Caco-2 (cell line): ENCODE measurements at regions not wholly inside any gene's neighbourhood (a gene's known extent, or its start where the extent isn't known, plus 50 kb on each side); places are given as distances from the start of the nearest gene placed in this dataset.

Experiments
- BruUV-seq: library from RNA; stranded (reverse); fragments of 400-500 nt; replicated peaks from 2 replicates; lab custom pipeline; 2021; lab: Mats Ljungman, UMichigan
- CTCF ChIA-PET: fragments of 300-600 bp; sonication (Branson Sonifier 250); formaldehyde crosslinking; loops from one replicate; lab custom pipeline; 2022; ENCODE audit warnings: antibody characterized with exemption; lab: Charles Lee
- POLR2A ChIA-PET: fragments of 300-600 bp; sonication (Branson Sonifier 250); formaldehyde crosslinking; loops from one replicate; lab custom pipeline; 2022; ENCODE audit warnings: antibody characterized with exemption; lab: Charles Lee
- DNase-seq, 2 experiments: peaks; one replicate each; pipeline versions ENCODE4 v3.0.0 to v3.0.0-alpha.2; 2020 to 2022
- H3K27me3 ChIP-seq: replicated peaks from 2 replicates; pipeline ENCODE4 v1.6.0; 2011; ENCODE audit warnings: low read length; ENCODE audit not compliant: control insufficient read depth, insufficient read depth
- H3K36me3 ChIP-seq: 2 replicates; pipeline ENCODE4 v1.5.1; 2011; ENCODE audit warnings: low read length; ENCODE audit not compliant: control insufficient read depth, insufficient read depth
- H3K4me1 ChIP-seq: fragments of 250-450 bp; sonication (Bioruptor Pico); 2 replicates; pipeline ENCODE4 v1.5.1; 2020; ENCODE audit warnings: mild to moderate bottlenecking
- H3K4me3 ChIP-seq: 2 replicates; pipeline ENCODE4 v1.5.1; 2011; ENCODE audit warnings: low read depth, mild to moderate bottlenecking, control low read depth, low read length
- H3K9me3 ChIP-seq: fragments of 250-450 bp; sonication (Bioruptor Pico); 2 replicates; pipeline ENCODE4 v1.5.1; 2020; ENCODE audit warnings: mild to moderate bottlenecking, moderate library complexity
- H3K27ac Mint-ChIP-seq: one replicate; pipeline ENCODE4 v1.8.0; 2022; ENCODE audit warnings: mixed read lengths; ENCODE audit not compliant: unreplicated experiment
- H3K27me3 Mint-ChIP-seq: one replicate; pipeline ENCODE4 v1.8.0; 2022; ENCODE audit warnings: mixed read lengths; ENCODE audit not compliant: insufficient read depth, unreplicated experiment
- H3K36me3 Mint-ChIP-seq: one replicate; pipeline ENCODE4 v1.8.0; 2022; ENCODE audit warnings: mild to moderate bottlenecking, mixed read lengths; ENCODE audit not compliant: insufficient read depth, unreplicated experiment
- H3K4me1 Mint-ChIP-seq: one replicate; pipeline ENCODE4 v1.8.0; 2022; ENCODE audit warnings: low read depth, mixed read lengths; ENCODE audit not compliant: unreplicated experiment
- H3K4me3 Mint-ChIP-seq: one replicate; pipeline ENCODE4 v1.8.0; 2022; ENCODE audit warnings: mild to moderate bottlenecking, moderate library complexity, mixed read lengths; ENCODE audit not compliant: unreplicated experiment
- H3K9me3 Mint-ChIP-seq: one replicate; pipeline ENCODE4 v1.8.0; 2022; ENCODE audit warnings: mixed read lengths; ENCODE audit not compliant: unreplicated experiment
- intact Hi-C: fragments of 100-400 bp; cut with micrococcal nuclease; formaldehyde crosslinking; loops from one replicate; pipeline ENCODE4 v1.10.0; 2022; ENCODE audit not compliant: unreplicated experiment
- TF ChIP-seq, protein P1 (sequence below), 2 experiments: fragments of 200-600 bp in 1 of 2; IDR thresholded peaks; 1 replicate in 1 of 2; 2 replicates in 1 of 2; pipeline versions ENCODE4 v1.5.1 to v1.8.0; 2011 to 2022; ENCODE audit warnings: antibody characterized with exemption in 1 of 2, control low read depth in 1 of 2, inconsistent platforms in 1 of 2, low read depth in 1 of 2, low read length in 1 of 2, mild to moderate bottlenecking in 1 of 2, moderate library complexity in 1 of 2; ENCODE audit not compliant: insufficient read depth in 1 of 2, severe bottlenecking in 1 of 2, unreplicated experiment in 1 of 2

DNA sequence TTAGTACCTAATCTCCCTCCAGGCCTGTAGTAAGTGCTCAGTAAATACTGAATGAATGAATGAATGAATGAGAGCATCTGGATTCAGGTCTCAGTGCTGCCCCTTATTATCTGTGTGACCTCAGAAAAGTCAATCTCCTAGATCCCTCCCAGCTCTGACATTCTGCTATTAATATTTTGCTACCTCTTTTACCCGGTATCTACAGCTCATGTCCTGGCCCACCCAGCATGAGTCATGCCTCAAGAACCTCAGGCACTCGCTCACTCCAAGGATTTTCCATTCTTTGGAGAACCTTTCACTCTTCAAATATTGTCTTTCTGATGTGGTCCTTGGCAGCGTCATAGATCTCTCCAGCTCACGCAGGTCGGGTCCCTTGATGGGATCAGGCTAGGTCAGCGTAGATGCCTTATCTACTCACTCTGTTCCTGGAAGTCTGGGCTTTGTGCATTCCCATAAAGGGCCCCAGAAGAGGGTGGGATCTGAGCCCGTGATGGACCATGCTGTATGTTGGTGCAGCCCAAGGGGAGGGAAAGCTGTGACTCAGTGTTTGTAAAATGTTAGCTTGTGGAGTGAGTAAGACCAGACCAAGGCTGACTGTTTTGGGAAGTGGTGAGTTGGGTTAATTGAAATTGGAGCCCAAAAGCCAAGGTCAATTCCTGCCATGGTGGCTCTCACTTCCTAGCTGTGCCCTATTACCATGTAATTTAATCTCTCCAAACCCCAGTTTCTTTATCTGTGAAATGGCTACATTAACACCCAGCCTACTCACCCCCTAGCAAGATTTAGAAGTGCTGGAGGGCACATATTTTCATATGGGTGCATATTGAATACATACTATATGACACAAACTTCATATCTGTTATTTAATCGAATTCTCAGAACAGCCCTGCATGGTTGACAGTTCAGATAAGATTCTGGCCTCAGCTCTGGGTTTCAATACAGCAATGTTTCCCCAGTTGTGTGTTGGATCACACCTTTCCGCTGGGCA, 214.1 kb upstream of the USP24 start:
- peaks cover 3% of the 10 kb centered on the region; the same call in 1 of the 2 replicates for H3K9me3 ChIP-seq
- no peaks in the 10 kb centered on the region for H3K27me3 ChIP-seq
- peaks cover 43% of the 10 kb centered on the region for H3K4me1 ChIP-seq
- peak overlapping the region; percentile 84 for H3K27ac Mint-ChIP-seq
- H3K4me3 ChIP-seq: no peak overlapping the region
- peak; percentile 86 to 95 for DNase-seq
- POLR2A ChIA-PET: interaction anchor here (0.8 kb wide), 1 partner anchor 19 kb away, joined by 3 read pairs; no protein-coding TSS in a partner anchor
- H3K9me3 Mint-ChIP-seq: peaks cover 11% of the 10 kb centered on the region
- no peaks in the 10 kb centered on the region for H3K27me3 Mint-ChIP-seq
- H3K36me3 ChIP-seq: no peaks in the 10 kb centered on the region
- H3K4me1 Mint-ChIP-seq: peaks cover 24% of the 10 kb centered on the region
- CTCF ChIA-PET: no interaction called here
- peak overlapping the region; percentile 15 for H3K4me3 Mint-ChIP-seq
- TF ChIP-seq, protein P1, sequence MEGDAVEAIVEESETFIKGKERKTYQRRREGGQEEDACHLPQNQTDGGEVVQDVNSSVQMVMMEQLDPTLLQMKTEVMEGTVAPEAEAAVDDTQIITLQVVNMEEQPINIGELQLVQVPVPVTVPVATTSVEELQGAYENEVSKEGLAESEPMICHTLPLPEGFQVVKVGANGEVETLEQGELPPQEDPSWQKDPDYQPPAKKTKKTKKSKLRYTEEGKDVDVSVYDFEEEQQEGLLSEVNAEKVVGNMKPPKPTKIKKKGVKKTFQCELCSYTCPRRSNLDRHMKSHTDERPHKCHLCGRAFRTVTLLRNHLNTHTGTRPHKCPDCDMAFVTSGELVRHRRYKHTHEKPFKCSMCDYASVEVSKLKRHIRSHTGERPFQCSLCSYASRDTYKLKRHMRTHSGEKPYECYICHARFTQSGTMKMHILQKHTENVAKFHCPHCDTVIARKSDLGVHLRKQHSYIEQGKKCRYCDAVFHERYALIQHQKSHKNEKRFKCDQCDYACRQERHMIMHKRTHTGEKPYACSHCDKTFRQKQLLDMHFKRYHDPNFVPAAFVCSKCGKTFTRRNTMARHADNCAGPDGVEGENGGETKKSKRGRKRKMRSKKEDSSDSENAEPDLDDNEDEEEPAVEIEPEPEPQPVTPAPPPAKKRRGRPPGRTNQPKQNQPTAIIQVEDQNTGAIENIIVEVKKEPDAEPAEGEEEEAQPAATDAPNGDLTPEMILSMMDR (IDR thresholded peaks at IDR 0.05; ENCODE audit: insufficient read depth in 1 of 2, low read depth in 1 of 2, low read length in 1 of 2, severe bottlenecking in 1 of 2, unreplicated experiment in 1 of 2): no peak
- peaks cover 8% of the 10 kb centered on the region for H3K36me3 Mint-ChIP-seq
- TSS peak; percentile 99 for BruUV-seq
- intact Hi-C loops: loop anchor here (5.0 to 10.0 kb wide), 2 partner anchors 52 to 106 kb away; no protein-coding TSS in a partner anchor

DNA sequence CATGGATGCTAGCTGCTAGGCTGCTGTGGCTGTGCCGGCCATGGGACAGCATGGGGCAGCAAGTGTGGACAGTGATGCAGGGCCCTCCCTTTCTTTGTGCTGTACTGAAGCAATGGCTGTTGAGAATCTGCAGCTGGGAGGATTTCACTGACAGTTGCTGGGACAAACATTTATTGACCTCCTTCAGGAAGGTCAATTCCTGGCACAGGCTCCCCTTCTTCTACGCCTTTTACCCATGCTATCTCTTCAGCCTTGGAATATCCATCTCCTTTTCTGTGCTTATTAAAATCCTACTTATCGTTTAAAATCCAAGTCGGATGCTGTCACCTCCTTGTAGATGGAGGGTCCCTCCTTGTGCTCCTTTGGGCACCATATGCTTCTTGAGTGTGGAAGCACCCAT, 213.1 kb upstream of the USP24 start:
- no peak overlapping the region for H3K4me3 ChIP-seq
- TF ChIP-seq, protein P1 (IDR thresholded peaks at IDR 0.05; ENCODE audit: insufficient read depth in 1 of 2, low read depth in 1 of 2, low read length in 1 of 2, severe bottlenecking in 1 of 2, unreplicated experiment in 1 of 2): no peak
- BruUV-seq: no TSS peak
- no peak for DNase-seq
- CTCF ChIA-PET: no interaction called here
- H3K36me3 ChIP-seq: no peaks in the 10 kb centered on the region
- no peaks in the 10 kb centered on the region for H3K27me3 Mint-ChIP-seq
- intact Hi-C loops: loop anchor here (5.0 to 10.0 kb wide), 2 partner anchors 51 to 107 kb away; no protein-coding TSS in a partner anchor
- peaks cover 3% of the 10 kb centered on the region; the same call in 1 of the 2 replicates for H3K9me3 ChIP-seq
- peaks cover 24% of the 10 kb centered on the region for H3K4me1 Mint-ChIP-seq
- H3K9me3 Mint-ChIP-seq: peaks cover 2% of the 10 kb centered on the region
- H3K36me3 Mint-ChIP-seq: peaks cover 8% of the 10 kb centered on the region
- H3K4me1 ChIP-seq: peaks cover 43% of the 10 kb centered on the region
- no peaks in the 10 kb centered on the region for H3K27me3 ChIP-seq
- peak overlapping the region; percentile 84 for H3K27ac Mint-ChIP-seq
- no peak overlapping the region for H3K4me3 Mint-ChIP-seq
- POLR2A ChIA-PET: no interaction called here

DNA sequence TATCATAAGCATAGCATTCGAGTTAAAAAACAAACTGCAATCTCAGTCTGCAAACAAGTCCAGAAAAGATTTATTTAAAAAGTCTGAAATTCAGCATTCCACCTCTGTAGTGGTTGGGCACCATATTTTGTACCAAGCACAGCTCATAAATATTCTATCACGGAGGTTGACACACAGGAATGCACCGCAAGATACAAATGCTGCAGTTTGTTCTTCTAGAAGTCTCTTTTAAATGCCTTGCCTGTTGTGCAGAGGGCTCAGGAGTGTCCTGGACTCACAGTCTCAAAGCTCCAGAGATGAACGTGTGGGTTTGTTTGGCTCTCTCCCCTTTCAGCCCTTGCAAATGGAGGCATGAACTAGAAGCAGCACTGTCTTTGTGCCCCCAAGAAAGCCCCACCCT, 212.4 kb upstream of the USP24 start:
- CTCF ChIA-PET: no interaction called here
- Histone ChIP-seq H3K4me3 (no peak overlapping the region), H3K27me3 (no peaks in the 10 kb centered on the region), H3K9me3 (peaks cover 3% of the 10 kb centered on the region; the same call in 1 of the 2 replicates), H3K4me1 (peaks cover 43% of the 10 kb centered on the region), H3K36me3 (no peaks in the 10 kb centered on the region)
- no peak overlapping the region for H3K4me3 Mint-ChIP-seq
- peaks cover 24% of the 10 kb centered on the region for H3K4me1 Mint-ChIP-seq
- H3K27me3 Mint-ChIP-seq: no peaks in the 10 kb centered on the region
- POLR2A ChIA-PET: no interaction called here
- TF ChIP-seq, protein P1 (IDR thresholded peaks at IDR 0.05; ENCODE audit: insufficient read depth in 1 of 2, low read depth in 1 of 2, low read length in 1 of 2, severe bottlenecking in 1 of 2, unreplicated experiment in 1 of 2): no peak
- H3K27ac Mint-ChIP-seq: peak overlapping the region; percentile 84
- intact Hi-C loops: loop anchor here (5.0 to 10.0 kb wide), 2 partner anchors 50 to 107 kb away; no protein-coding TSS in a partner anchor
- BruUV-seq: no TSS peak
- no peaks in the 10 kb centered on the region for H3K9me3 Mint-ChIP-seq
- H3K36me3 Mint-ChIP-seq: peaks cover 8% of the 10 kb centered on the region
- DNase-seq: no peak
